ENCODE measurements at regions not wholly inside any gene's neighbourhood (a gene's known extent, or its start where the extent isn't known, plus 50 kb on each side); places are given as distances from the start of the nearest gene placed in this dataset.

- Histone ChIP-seq H3K4me3 (no peak overlapping the region), H4K20me1 (replicated peaks; ENCODE audit: control insufficient read depth, insufficient read depth, low read length) (no peaks in the 10 kb centered on the region), H3K4me1 (replicated peaks in 1 of 2; ENCODE audit: control insufficient read depth in 2 of 2, insufficient read depth in 2 of 2, low read length in 2 of 2) (no peaks in the 10 kb centered on the region), H2AFZ (ENCODE audit: low read depth, low read length) (no peak overlapping the region), H3K79me2 (ENCODE audit: control insufficient read depth, insufficient read depth, low read length) (no peaks in the 10 kb centered on the region), H3K27ac (ENCODE audit: extremely low read depth, low read depth, low read length) (no peak overlapping the region), H3K4me2 (ENCODE audit: insufficient read depth, low read length) (no peak overlapping the region), H3K27me3 (ENCODE audit: control insufficient read depth in 2 of 2, insufficient read depth in 2 of 2, low read length in 2 of 2) (no peaks in the 10 kb centered on the region), H3K9ac (ENCODE audit: insufficient read depth in 1 of 2, low read depth in 2 of 2, low read length in 2 of 2) (no peak overlapping the region), H3K9me1 (ENCODE audit: control insufficient read depth, insufficient read depth, low read length) (no peaks in the 10 kb centered on the region), H3K9me3 (replicated peaks; ENCODE audit: control insufficient read depth, insufficient read depth, low read depth, low read length) (no peaks in the 10 kb centered on the region), H3K36me3 (ENCODE audit: control insufficient read depth, insufficient read depth, low read length) (no peaks in the 10 kb centered on the region)
- ChIA-PET CTCF (ENCODE audit: low intra/inter-chr PET ratio) (no interaction called here), POLR2A (no interaction called here)
- DNase-seq (ENCODE audit: extremely low read depth in 1 of 4, low spot score in 3 of 4) (no peak), ATAC-seq (no peak), FAIRE-seq (no peak)
- TF ChIP-seq ESRRB (CRISPR knock-in tag; IDR thresholded peaks at IDR 0.05; ENCODE audit: borderline replicate concordance) = no peak
- TF ChIP-seq PHF21A (IDR thresholded peaks at IDR 0.05; ENCODE audit: borderline replicate concordance, low read depth) = no peak
- no peak for TF ChIP-seq ZFP91 (CRISPR knock-in tag; IDR thresholded peaks at IDR 0.05)
- TF ChIP-seq ZBTB49 (CRISPR knock-in tag; IDR thresholded peaks at IDR 0.05; ENCODE audit: borderline replicate concordance) = no peak
- TF ChIP-seq MECOM (CRISPR knock-in tag; IDR thresholded peaks at IDR 0.05) = no peak
- TF ChIP-seq, protein P1, sequence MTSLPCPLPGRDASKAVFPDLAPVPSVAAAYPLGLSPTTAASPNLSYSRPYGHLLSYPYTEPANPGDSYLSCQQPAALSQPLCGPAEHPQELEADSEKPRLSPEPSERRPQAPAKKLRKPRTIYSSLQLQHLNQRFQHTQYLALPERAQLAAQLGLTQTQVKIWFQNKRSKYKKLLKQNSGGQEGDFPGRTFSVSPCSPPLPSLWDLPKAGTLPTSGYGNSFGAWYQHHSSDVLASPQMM (CRISPR knock-in tag; IDR thresholded peaks at IDR 0.05) = no peak
- no peak for TF ChIP-seq HDAC6 (IDR thresholded peaks at IDR 0.05; ENCODE audit: low read depth, low read length)
- no peak for TF ChIP-seq KLF6 (CRISPR knock-in tag; IDR thresholded peaks at IDR 0.05; ENCODE audit: borderline replicate concordance)
- no peak for TF ChIP-seq ZNF282 (CRISPR knock-in tag; IDR thresholded peaks at IDR 0.05)
- no peak for TF ChIP-seq MLX (CRISPR knock-in tag; conservative IDR thresholded peaks at IDR 0.05)
- no peak for TF ChIP-seq RB1 (IDR thresholded peaks at IDR 0.05; ENCODE audit: low read depth)
- no peak for TF ChIP-seq XRCC3 (IDR thresholded peaks at IDR 0.05)
- TF ChIP-seq NCOA2 (IDR thresholded peaks at IDR 0.05; ENCODE audit: partially characterized antibody in 2 of 2) = no peak
- no peak for TF ChIP-seq ELF2 (CRISPR knock-in tag; IDR thresholded peaks at IDR 0.05)
- TF ChIP-seq, protein P2, sequence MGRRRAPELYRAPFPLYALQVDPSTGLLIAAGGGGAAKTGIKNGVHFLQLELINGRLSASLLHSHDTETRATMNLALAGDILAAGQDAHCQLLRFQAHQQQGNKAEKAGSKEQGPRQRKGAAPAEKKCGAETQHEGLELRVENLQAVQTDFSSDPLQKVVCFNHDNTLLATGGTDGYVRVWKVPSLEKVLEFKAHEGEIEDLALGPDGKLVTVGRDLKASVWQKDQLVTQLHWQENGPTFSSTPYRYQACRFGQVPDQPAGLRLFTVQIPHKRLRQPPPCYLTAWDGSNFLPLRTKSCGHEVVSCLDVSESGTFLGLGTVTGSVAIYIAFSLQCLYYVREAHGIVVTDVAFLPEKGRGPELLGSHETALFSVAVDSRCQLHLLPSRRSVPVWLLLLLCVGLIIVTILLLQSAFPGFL (CRISPR knock-in tag; IDR thresholded peaks at IDR 0.05) = no peak
- no peak for TF ChIP-seq SPI1 (IDR thresholded peaks at IDR 0.05; ENCODE audit: borderline replicate concordance, low read depth, low read length)
- TF ChIP-seq, protein P3, sequence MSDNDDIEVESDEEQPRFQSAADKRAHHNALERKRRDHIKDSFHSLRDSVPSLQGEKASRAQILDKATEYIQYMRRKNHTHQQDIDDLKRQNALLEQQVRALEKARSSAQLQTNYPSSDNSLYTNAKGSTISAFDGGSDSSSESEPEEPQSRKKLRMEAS (CRISPR knock-in tag; IDR thresholded peaks at IDR 0.05) = no peak
- TF ChIP-seq HEY1 (CRISPR knock-in tag; IDR thresholded peaks at IDR 0.05; ENCODE audit: borderline replicate concordance) = no peak
- WGBS (ENCODE audit: insufficient coverage, low coverage, missing lambda C conversion rate) = 0% methylated on average over 2 of the region's 2 CpGs
- intact Hi-C loops (cut with micrococcal nuclease) (no loop called here), in situ Hi-C loops (cut with MboI) (no loop called here)
- BruUV-seq (replicated peaks) = no TSS peak
Observed at GRCh38 chr4:129565214-129565613, 469.3 kb downstream of the C4orf33 start.
